ENCODE measurements at regions not wholly inside any gene's neighbourhood (a gene's known extent, or its start where the extent isn't known, plus 50 kb on each side); places are given as distances from the start of the nearest gene placed in this dataset.
A peak's percentile ranks its signal among the peaks of the same experiment; 100 is the strongest.
"Not testable (repeated sequence)": the region's sequence is repeated elsewhere in the genome, so short reads cannot be mapped to it uniquely, and the experiment has no call there.

- H3K9ac ChIP-seq (ENCODE audit: low read length), result no peak overlapping the region
- no peak overlapping the region for H3K4ac ChIP-seq (ENCODE audit: low read depth, low read length)
- no peak overlapping the region for H3K18ac ChIP-seq (ENCODE audit: low read length)
- no peaks in the 10 kb centered on the region for H3K79me2 ChIP-seq (ENCODE audit: control insufficient read depth, insufficient read depth, low read length, poor library complexity)
- peak; percentile 5 to 32 for DNase-seq
- no peaks in the 10 kb centered on the region for H3K4me1 ChIP-seq (ENCODE audit: control insufficient read depth in 1 of 2, insufficient read depth in 2 of 2, low read length in 2 of 2)
- no peak overlapping the region for H2BK12ac ChIP-seq (ENCODE audit: low read length)
- no peak overlapping the region for H3K14ac ChIP-seq (ENCODE audit: low read length)
- H3K9me3 ChIP-seq (ENCODE audit: insufficient read depth, low read depth, low read length), result no peaks in the 10 kb centered on the region
- no peak overlapping the region for H4K91ac ChIP-seq (ENCODE audit: low read depth, low read length)
- H4K8ac ChIP-seq (ENCODE audit: low read depth, low read length), result no peak overlapping the region
- H2BK5ac ChIP-seq (ENCODE audit: low read depth, low read length, poor library complexity), result no peak overlapping the region
- H3K79me1 ChIP-seq (ENCODE audit: low read length), result no peaks in the 10 kb centered on the region
- H3K27ac ChIP-seq (ENCODE audit: low read depth, low read length), result no peak overlapping the region
- no peaks in the 10 kb centered on the region for H3K27me3 ChIP-seq (ENCODE audit: insufficient read depth, low read length)
- H3K36me3 ChIP-seq (ENCODE audit: control insufficient read depth in 1 of 2, insufficient read depth in 2 of 2, low read length in 2 of 2), result no peaks in the 10 kb centered on the region
- H3K23ac ChIP-seq (ENCODE audit: low read length), result no peak overlapping the region
- no peak overlapping the region for H3K4me2 ChIP-seq (ENCODE audit: low read length)
- no peak overlapping the region for H4K12ac ChIP-seq (ENCODE audit: low read depth, low read length)
- H3K4me3 ChIP-seq (ENCODE audit: low read depth, low read length), result no peak overlapping the region
- no CpG with 5 or more reads among the region's 3 CpGs for WGBS (ENCODE audit: extremely low coverage, insufficient coverage, insufficient read length)
- H2AK5ac ChIP-seq (ENCODE audit: low read length), result no peak overlapping the region
- H2AFZ ChIP-seq (ENCODE audit: insufficient read depth, low read length, poor library complexity), result no peak overlapping the region
- H2BK120ac ChIP-seq (ENCODE audit: insufficient read depth, low read length, poor library complexity), result no peak overlapping the region
These were observed 71.2 kb upstream of the SGK1 start for GRCh38 chr6:134389129-134389528.

GRCh38 chr6:134386482-134386881 lies 68.6 kb upstream of the SGK1 start:
- not testable (repeated sequence) for DNase-seq; H3K4me2 ChIP-seq (ENCODE audit: low read length); H4K91ac ChIP-seq (ENCODE audit: low read depth, low read length); H3K27me3 ChIP-seq (ENCODE audit: insufficient read depth, low read length); H3K14ac ChIP-seq (ENCODE audit: low read length); H2BK12ac ChIP-seq (ENCODE audit: low read length); H3K27ac ChIP-seq (ENCODE audit: low read depth, low read length); H2AK5ac ChIP-seq (ENCODE audit: low read length); H4K12ac ChIP-seq (ENCODE audit: low read depth, low read length); H2AFZ ChIP-seq (ENCODE audit: insufficient read depth, low read length, poor library complexity); H3K18ac ChIP-seq (ENCODE audit: low read length); H3K23ac ChIP-seq (ENCODE audit: low read length); H3K4me3 ChIP-seq (ENCODE audit: low read depth, low read length); H3K79me1 ChIP-seq (ENCODE audit: low read length); H2BK120ac ChIP-seq (ENCODE audit: insufficient read depth, low read length, poor library complexity); H3K79me2 ChIP-seq (ENCODE audit: control insufficient read depth, insufficient read depth, low read length, poor library complexity); H3K4ac ChIP-seq (ENCODE audit: low read depth, low read length); H3K9ac ChIP-seq (ENCODE audit: low read length); H4K8ac ChIP-seq (ENCODE audit: low read depth, low read length); H2BK5ac ChIP-seq (ENCODE audit: low read depth, low read length, poor library complexity); H3K9me3 ChIP-seq (ENCODE audit: insufficient read depth, low read depth, low read length); H3K4me1 ChIP-seq (ENCODE audit: control insufficient read depth in 1 of 2, insufficient read depth in 2 of 2, low read length in 2 of 2); H3K36me3 ChIP-seq (ENCODE audit: control insufficient read depth in 1 of 2, insufficient read depth in 2 of 2, low read length in 2 of 2)
- no CpG with 5 or more reads among the region's 6 CpGs for WGBS (ENCODE audit: extremely low coverage, insufficient coverage, insufficient read length)

GRCh38 chr6:134381959-134382358 lies 64.0 kb upstream of the SGK1 start:
- no peak overlapping the region for H3K4ac ChIP-seq (ENCODE audit: low read depth, low read length)
- no peak overlapping the region for H2BK120ac ChIP-seq (ENCODE audit: insufficient read depth, low read length, poor library complexity)
- no peaks in the 10 kb centered on the region for H3K79me2 ChIP-seq (ENCODE audit: control insufficient read depth, insufficient read depth, low read length, poor library complexity)
- H3K18ac ChIP-seq (ENCODE audit: low read length), result no peak overlapping the region
- H2BK5ac ChIP-seq (ENCODE audit: low read depth, low read length, poor library complexity), result no peak overlapping the region
- H4K8ac ChIP-seq (ENCODE audit: low read depth, low read length), result no peak overlapping the region
- no peak overlapping the region for H3K14ac ChIP-seq (ENCODE audit: low read length)
- H3K4me1 ChIP-seq (ENCODE audit: control insufficient read depth in 1 of 2, insufficient read depth in 2 of 2, low read length in 2 of 2), result no peaks in the 10 kb centered on the region
- no peak overlapping the region for H3K9ac ChIP-seq (ENCODE audit: low read length)
- H3K23ac ChIP-seq (ENCODE audit: low read length), result no peak overlapping the region
- H3K9me3 ChIP-seq (ENCODE audit: insufficient read depth, low read depth, low read length), result no peaks in the 10 kb centered on the region
- H3K4me2 ChIP-seq (ENCODE audit: low read length), result no peak overlapping the region
- no peaks in the 10 kb centered on the region for H3K27me3 ChIP-seq (ENCODE audit: insufficient read depth, low read length)
- no peak overlapping the region for H2BK12ac ChIP-seq (ENCODE audit: low read length)
- no peak overlapping the region for H4K91ac ChIP-seq (ENCODE audit: low read depth, low read length)
- H2AFZ ChIP-seq (ENCODE audit: insufficient read depth, low read length, poor library complexity), result no peak overlapping the region
- no peak overlapping the region for H3K4me3 ChIP-seq (ENCODE audit: low read depth, low read length)
- no peaks in the 10 kb centered on the region for H3K36me3 ChIP-seq (ENCODE audit: control insufficient read depth in 1 of 2, insufficient read depth in 2 of 2, low read length in 2 of 2)
- no peak overlapping the region for H3K27ac ChIP-seq (ENCODE audit: low read depth, low read length)
- no CpG with 5 or more reads among the region's 5 CpGs for WGBS (ENCODE audit: extremely low coverage, insufficient coverage, insufficient read length)
- H2AK5ac ChIP-seq (ENCODE audit: low read length), result no peak overlapping the region
- H4K12ac ChIP-seq (ENCODE audit: low read depth, low read length), result no peak overlapping the region
- DNase-seq, result no peak
- H3K79me1 ChIP-seq (ENCODE audit: low read length), result no peaks in the 10 kb centered on the region

GRCh38 chr6:134379599-134379998 lies 61.7 kb upstream of the SGK1 start:
- Histone ChIP-seq H3K4me3 (ENCODE audit: low read depth, low read length) (no peak overlapping the region), H3K14ac (ENCODE audit: low read length) (no peak overlapping the region), H4K91ac (ENCODE audit: low read depth, low read length) (no peak overlapping the region), H3K9me3 (ENCODE audit: insufficient read depth, low read depth, low read length) (no peaks in the 10 kb centered on the region), H3K79me1 (ENCODE audit: low read length) (no peaks in the 10 kb centered on the region), H2AK5ac (ENCODE audit: low read length) (no peak overlapping the region), H2BK5ac (ENCODE audit: low read depth, low read length, poor library complexity) (no peak overlapping the region), H3K4me1 (ENCODE audit: control insufficient read depth in 1 of 2, insufficient read depth in 2 of 2, low read length in 2 of 2) (no peaks in the 10 kb centered on the region), H4K8ac (ENCODE audit: low read depth, low read length) (no peak overlapping the region), H2AFZ (ENCODE audit: insufficient read depth, low read length, poor library complexity) (no peak overlapping the region), H3K27me3 (ENCODE audit: insufficient read depth, low read length) (no peaks in the 10 kb centered on the region), H2BK12ac (ENCODE audit: low read length) (no peak overlapping the region), H3K23ac (ENCODE audit: low read length) (no peak overlapping the region), H3K27ac (ENCODE audit: low read depth, low read length) (no peak overlapping the region), H3K4ac (ENCODE audit: low read depth, low read length) (no peak overlapping the region), H3K18ac (ENCODE audit: low read length) (no peak overlapping the region), H3K36me3 (ENCODE audit: control insufficient read depth in 1 of 2, insufficient read depth in 2 of 2, low read length in 2 of 2) (no peaks in the 10 kb centered on the region), H3K79me2 (ENCODE audit: control insufficient read depth, insufficient read depth, low read length, poor library complexity) (no peaks in the 10 kb centered on the region), H3K9ac (ENCODE audit: low read length) (no peak overlapping the region), H3K4me2 (ENCODE audit: low read length) (no peak overlapping the region), H4K12ac (ENCODE audit: low read depth, low read length) (no peak overlapping the region), H2BK120ac (ENCODE audit: insufficient read depth, low read length, poor library complexity) (no peak overlapping the region)
- WGBS (ENCODE audit: extremely low coverage, insufficient coverage, insufficient read length), result no CpG with 5 or more reads among the region's 1 CpG
- DNase-seq, result no peak
